Kidney tubule cell (primary cell): ENCODE measurements at regions not wholly inside any gene's neighbourhood (a gene's known extent, or its start where the extent isn't known, plus 50 kb on each side); places are given as distances from the start of the nearest gene placed in this dataset.
"Not testable (repeated sequence)": the region's sequence is repeated elsewhere in the genome, so short reads cannot be mapped to it uniquely, and the experiment has no call there.

ENCODE experiments used
- DNase-seq: peaks from one replicate; pipeline ENCODE4 v3.0.0-alpha.2; 2018; ENCODE audit warnings: low spot score

DNA sequence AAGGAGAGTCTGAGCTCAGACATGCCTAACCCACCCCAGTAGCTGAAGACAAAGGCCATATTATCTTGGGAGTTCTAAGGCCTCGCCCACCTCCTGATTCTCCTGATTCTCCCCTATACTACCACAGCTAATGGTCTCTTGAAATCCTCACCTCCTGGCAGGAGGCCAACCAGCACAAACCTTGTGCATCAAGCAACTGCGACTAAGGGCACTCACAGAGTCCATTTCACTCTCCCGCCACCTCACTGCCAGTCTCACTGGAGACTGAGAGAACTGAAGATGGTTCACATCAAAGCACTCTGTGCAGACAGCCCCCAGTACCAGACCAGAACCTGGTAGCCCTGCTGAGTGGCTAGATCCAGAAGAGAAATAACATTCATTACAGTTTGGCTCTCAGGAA is 102.1 kb upstream of the KLF8 start:
- DNase-seq = peak; percentile 25

- peak; percentile 79 for DNase-seq
Measured at GRCh38 chrX:56130436-56130835, 101.7 kb upstream of the KLF8 start.

DNA sequence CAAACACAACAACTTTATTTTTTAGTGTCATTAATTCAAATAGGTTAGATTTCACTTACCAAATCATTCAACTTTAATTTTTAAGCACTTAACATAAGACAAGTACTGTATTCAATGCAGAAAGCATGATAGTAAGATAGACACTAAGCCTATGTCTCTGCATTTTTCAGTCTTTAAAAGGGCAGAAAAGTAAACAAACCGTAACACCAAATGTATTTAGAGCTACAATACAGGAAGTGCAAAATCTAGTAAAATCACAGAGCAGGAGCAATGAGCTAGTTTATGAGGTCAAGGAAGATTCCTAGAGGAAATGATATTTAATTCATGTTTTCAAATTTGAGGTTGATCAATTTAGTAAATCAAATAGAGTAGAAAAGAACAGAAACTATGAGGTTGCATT is 68.0 kb upstream of the KLF8 start:
- not testable (repeated sequence) for DNase-seq
